Right lobe of liver (tissue), 6 donors: ENCODE measurements at regions not wholly inside any gene's neighbourhood (a gene's known extent, or its start where the extent isn't known, plus 50 kb on each side); places are given as distances from the start of the nearest gene placed in this dataset.

ENCODE experiments used
- ATAC-seq, 4 donors: fragments of 200-7000 bp; cut with Tn5 transposase; one replicate each; pipeline ENCODE4 v1.9.1; 2020; ENCODE audit warnings: mild to moderate bottlenecking in 4 of 4, moderate library complexity in 4 of 4
- DNase-seq, 3 donors: peaks; one replicate each; pipeline ENCODE4 v3.0.0-alpha.2; 2020
- H3K27ac ChIP-seq, 3 donors: fragments of 200-600 bp; one replicate each; pipeline ENCODE4 v1.8.0; 2022
- H3K27me3 ChIP-seq, 2 donors: fragments of 200-600 bp; one replicate each; pipeline ENCODE4 v1.8.0; 2022
- H3K36me3 ChIP-seq, 4 donors: fragments of 200-600 bp; sonication (generic) in 1 of 4; one replicate each; pipeline versions ENCODE4 v1.5.1 to v1.8.0; 2017 to 2022; ENCODE audit warnings: control low read depth in 1 of 4
- H3K4me1 ChIP-seq, 4 donors: fragments of 200-600 bp; sonication (generic) in 1 of 4; one replicate each; pipeline versions ENCODE4 v1.5.1 to v1.8.0; 2017 to 2022; ENCODE audit warnings: control low read depth in 1 of 4
- H3K4me3 ChIP-seq, 3 donors: fragments of 200-600 bp; one replicate each; pipeline ENCODE4 v1.8.0; 2022
- H3K9me3 ChIP-seq, 4 donors: fragments of 200-600 bp; sonication (generic) in 1 of 4; one replicate each; pipeline versions ENCODE4 v1.5.1 to v1.8.0; 2017 to 2022; ENCODE audit warnings: control low read depth in 1 of 4
- CTCF ChIP-seq, 4 donors: fragments of 200-600 bp in 3 of 4; fragments of 450-650 bp in 1 of 4; IDR thresholded peaks; one replicate each; pipeline versions ENCODE4 v1.5.1 to v1.8.0; 2016 to 2022; ENCODE audit warnings: antibody characterized with exemption in 4 of 4, mild to moderate bottlenecking in 2 of 4
- POLR2A ChIP-seq: fragments of 450-650 bp; IDR thresholded peaks from one replicate; pipeline ENCODE4 v1.6.1; 2017; ENCODE audit warnings: antibody characterized with exemption, mild to moderate bottlenecking
- WGBS: methylation state at CpG from one replicate; pipeline ENCODE4 v1.1.6; 2018; ENCODE audit warnings: low coverage, low lambda C conversion rate; ENCODE audit not compliant: insufficient coverage; ENCODE audit errors: missing lambda C conversion rate; 5-methylcytosine and 5-hydroxymethylcytosine counted together
- intact Hi-C, 2 donors: fragments of 100-400 bp; cut with DNase I; formaldehyde crosslinking; loops; one replicate each; pipeline versions ENCODE4 v1.11.2 to v1.14.1; 2022
- donor health status: DM: no; HTN: yes; CAD: no.
- donor health status: DM: no; HTN: no; CAD: no.
- donor health status: DM: no; HTN: no; CAD: no.
- donor health status: DM: no; HTN: yes; CAD: no.
- donor health status: DM: no; HTN: yes; CAD: no.

GRCh38 chr19:30266687-30267086, 105.5 kb upstream of the ZNF536 start:
- ATAC-seq (no peak), DNase-seq (no peak)
- Histone ChIP-seq H3K4me1 (no peaks in the 10 kb centered on the region), H3K27ac (no peak overlapping the region), H3K27me3 (no peaks in the 10 kb centered on the region), H3K36me3 (no peaks in the 10 kb centered on the region), H3K9me3 (no peaks in the 10 kb centered on the region), H3K4me3 (no peak overlapping the region)
- WGBS, result 51% methylated on average over 6 of the region's 6 CpGs
- intact Hi-C loops, result no loop called here
- TF ChIP-seq POLR2A, result no peak
- TF ChIP-seq CTCF (IDR thresholded peaks at IDR 0.05), result no peak

DNA sequence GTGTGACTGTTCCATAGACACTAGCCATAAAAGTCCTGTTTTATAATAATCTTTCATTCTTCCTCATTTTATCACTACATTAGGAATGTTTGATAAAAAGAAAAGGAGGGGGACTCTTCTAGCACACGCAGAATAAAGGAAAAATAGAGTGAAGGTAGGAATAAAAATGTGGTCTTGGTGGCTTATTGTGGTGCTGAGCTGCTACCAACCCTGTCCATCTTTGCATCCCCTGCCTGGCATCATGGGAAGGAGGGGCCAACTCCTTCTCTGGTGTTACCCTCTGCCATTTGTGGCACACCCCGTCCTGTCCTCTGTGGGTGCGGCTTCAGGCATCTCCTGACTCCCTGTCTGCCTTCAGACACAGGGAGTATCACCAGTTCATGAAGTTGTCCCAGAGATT, 104.9 kb upstream of the ZNF536 start:
- intact Hi-C loops, result no loop called here
- Histone ChIP-seq H3K9me3 (no peaks in the 10 kb centered on the region), H3K4me3 (no peak overlapping the region), H3K27me3 (no peaks in the 10 kb centered on the region), H3K4me1 (no peaks in the 10 kb centered on the region), H3K27ac (no peak overlapping the region), H3K36me3 (no peaks in the 10 kb centered on the region)
- TF ChIP-seq CTCF (IDR thresholded peaks at IDR 0.05) (no peak), POLR2A (no peak)
- DNase-seq, result no peak
- no peak for ATAC-seq
- WGBS, result 26% methylated on average over 3 of the region's 3 CpGs

DNA sequence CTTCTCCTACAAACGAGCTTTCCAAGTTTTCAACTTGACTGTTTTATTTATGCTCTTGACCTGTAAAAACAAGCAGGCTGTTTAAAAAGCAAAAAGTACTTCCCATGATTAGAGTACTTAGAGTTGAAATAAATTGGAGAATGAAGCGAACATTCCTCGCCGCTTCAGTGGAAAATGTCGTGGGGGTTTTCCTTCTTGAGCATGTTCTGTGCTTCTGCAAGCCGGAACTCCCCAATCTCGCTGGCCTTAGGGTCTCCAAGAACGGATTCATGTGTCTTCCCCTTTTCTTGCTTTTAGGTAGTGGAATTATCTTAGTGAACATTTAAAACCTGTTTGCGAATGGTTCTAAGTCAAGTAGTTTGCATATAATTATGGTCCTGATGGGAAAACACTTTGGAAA, 103.6 kb upstream of the ZNF536 start:
- Histone ChIP-seq H3K4me1 (no peaks in the 10 kb centered on the region), H3K36me3 (no peaks in the 10 kb centered on the region), H3K27ac (no peak overlapping the region), H3K27me3 (no peaks in the 10 kb centered on the region), H3K4me3 (no peak overlapping the region), H3K9me3 (peaks cover 0 to 2% (median 0%) of the 10 kb centered on the region in 4 donors)
- intact Hi-C loops, result no loop called here
- no peak for ATAC-seq
- no peak for TF ChIP-seq CTCF (IDR thresholded peaks at IDR 0.05)
- no peak for TF ChIP-seq POLR2A
- DNase-seq, result no peak
- WGBS, result 54% methylated on average over 9 of the region's 9 CpGs

DNA sequence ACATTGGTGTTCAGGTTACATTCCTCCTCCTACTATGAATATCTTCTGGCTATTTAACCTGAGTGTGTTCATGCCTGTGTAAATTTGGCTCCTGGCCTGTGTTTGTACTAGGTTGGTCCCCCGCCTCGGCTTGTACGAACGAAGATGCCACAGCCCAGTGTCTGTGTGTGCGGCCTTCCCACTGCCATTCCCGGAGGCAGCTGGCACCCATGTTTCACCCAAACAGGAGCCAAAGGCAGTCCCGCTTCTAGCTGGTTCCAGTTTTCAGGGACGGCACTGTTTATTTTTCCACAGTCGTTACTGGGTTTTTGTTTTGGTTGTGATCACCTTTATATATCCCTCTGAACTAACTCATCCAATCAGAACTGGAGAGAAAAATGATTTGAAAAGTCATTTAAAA, 102.5 kb upstream of the ZNF536 start:
- 70% methylated on average over 3 of the region's 9 CpGs for WGBS
- ATAC-seq (no peak), DNase-seq (no peak)
- Histone ChIP-seq H3K36me3 (no peaks in the 10 kb centered on the region), H3K27me3 (no peaks in the 10 kb centered on the region), H3K9me3 (peaks cover 0 to 2% (median 0%) of the 10 kb centered on the region in 4 donors), H3K4me1 (no peaks in the 10 kb centered on the region), H3K27ac (no peak overlapping the region), H3K4me3 (no peak overlapping the region)
- TF ChIP-seq POLR2A (no peak), CTCF (IDR thresholded peaks at IDR 0.05) (no peak)
- intact Hi-C loops, result no loop called here

DNA sequence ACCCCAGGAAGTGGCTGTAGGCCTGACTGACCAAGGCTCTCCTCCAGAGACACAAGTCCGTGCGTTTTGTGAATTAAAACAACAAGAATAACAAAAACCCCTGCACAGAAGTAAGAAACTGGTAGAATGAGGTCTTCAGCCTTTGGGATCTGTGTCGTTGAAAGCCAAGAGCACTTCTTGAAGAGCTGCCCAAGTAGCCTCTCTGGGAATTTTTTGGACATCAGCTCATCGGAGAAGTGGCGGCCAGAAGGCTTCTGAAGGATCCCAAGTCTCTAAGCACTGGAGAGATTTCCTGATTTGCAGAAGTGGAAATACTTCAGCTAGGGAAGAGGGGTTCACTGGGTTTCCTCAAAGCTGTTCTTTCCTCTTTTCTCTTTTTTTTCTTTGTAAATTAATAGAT, 100.4 kb upstream of the ZNF536 start:
- H3K27me3 ChIP-seq, result no peaks in the 10 kb centered on the region
- TF ChIP-seq CTCF (IDR thresholded peaks at IDR 0.05) (no peak), POLR2A (no peak)
- H3K36me3 ChIP-seq, result no peaks in the 10 kb centered on the region
- WGBS, result 61% methylated on average over 5 of the region's 5 CpGs
- no peak for DNase-seq
- intact Hi-C loops, result no loop called here
- peaks cover 0 to 2% (median 0%) of the 10 kb centered on the region in 4 donors for H3K9me3 ChIP-seq
- ATAC-seq, result no peak
- no peak overlapping the region for H3K27ac ChIP-seq
- H3K4me1 ChIP-seq, result no peaks in the 10 kb centered on the region
- no peak overlapping the region for H3K4me3 ChIP-seq
